IPS-20b (cell line): ENCODE measurements at regions not wholly inside any gene's neighbourhood (a gene's known extent, or its start where the extent isn't known, plus 50 kb on each side); places are given as distances from the start of the nearest gene placed in this dataset.

Experiments used
- H3K27ac ChIP-seq: one replicate; pipeline ENCODE4 v1.5.1; 2013; ENCODE audit warnings: low read length
- H3K27me3 ChIP-seq: 2 replicates; pipeline ENCODE4 v1.6.1; 2013; ENCODE audit warnings: mild to moderate bottlenecking, low read length, inconsistent platforms; ENCODE audit not compliant: insufficient read depth
- H3K36me3 ChIP-seq: 2 replicates; pipeline ENCODE4 v1.6.1; 2013; ENCODE audit warnings: low read depth, mild to moderate bottlenecking, inconsistent platforms, low read length, moderate library complexity; ENCODE audit not compliant: insufficient read depth
- H3K4me1 ChIP-seq: 2 replicates; pipeline ENCODE4 v1.6.1; 2013; ENCODE audit warnings: mild to moderate bottlenecking, control low read depth, inconsistent platforms, low read length, moderate library complexity; ENCODE audit not compliant: insufficient read depth
- H3K4me3 ChIP-seq: 2 replicates; pipeline ENCODE4 v1.5.1; 2013; ENCODE audit warnings: mild to moderate bottlenecking, low read length, inconsistent platforms
- H3K9ac ChIP-seq: 2 replicates; pipeline ENCODE4 v1.6.1; 2013; ENCODE audit warnings: low read depth, mild to moderate bottlenecking, inconsistent platforms, low read length, moderate library complexity
- H3K9me3 ChIP-seq: 2 replicates; pipeline ENCODE4 v1.6.1; 2013; ENCODE audit warnings: mild to moderate bottlenecking, low read depth, low read length, inconsistent platforms; ENCODE audit not compliant: insufficient read depth

GRCh38 chr2:173598525-173598924 lies 243.9 kb downstream of the CDCA7 start:
- H3K27me3 ChIP-seq: no peaks in the 10 kb centered on the region
- no peaks in the 10 kb centered on the region for H3K4me1 ChIP-seq
- H3K27ac ChIP-seq: no peak overlapping the region
- H3K9ac ChIP-seq: no peak overlapping the region
- H3K9me3 ChIP-seq: peaks cover 10% of the 10 kb centered on the region; the same call in 1 of the 2 replicates
- H3K36me3 ChIP-seq: no peaks in the 10 kb centered on the region
- H3K4me3 ChIP-seq: no peak overlapping the region

DNA sequence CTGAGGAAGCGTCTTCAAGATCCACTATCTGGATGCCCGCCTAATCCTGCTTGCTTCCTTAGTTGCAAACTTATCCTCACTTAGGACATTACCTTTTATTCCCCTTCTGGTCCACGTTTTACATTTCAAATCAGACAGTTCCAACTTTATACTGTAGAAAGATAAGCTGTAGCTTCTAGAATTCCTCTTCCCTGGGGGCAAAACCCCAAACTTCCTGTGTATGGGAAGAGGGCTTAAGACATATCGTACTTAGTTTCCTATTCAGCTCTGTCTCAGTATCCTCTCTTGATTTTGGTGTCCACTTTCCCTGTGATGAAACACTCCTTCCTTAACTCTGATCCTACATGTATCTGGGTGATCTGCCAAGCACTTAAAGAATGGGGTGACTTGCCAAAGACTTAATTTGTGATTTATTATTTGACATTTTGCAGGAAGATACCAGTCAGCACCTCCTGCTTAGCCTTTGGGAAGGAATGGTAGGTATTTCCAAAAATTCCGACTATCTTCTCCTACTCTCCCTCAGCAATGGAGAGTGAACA lies 245.2 kb downstream of the CDCA7 start:
- H3K27me3 ChIP-seq: no peaks in the 10 kb centered on the region
- H3K27ac ChIP-seq: no peak overlapping the region
- H3K4me3 ChIP-seq: no peak overlapping the region
- H3K36me3 ChIP-seq: no peaks in the 10 kb centered on the region
- H3K9me3 ChIP-seq: no peaks in the 10 kb centered on the region
- H3K9ac ChIP-seq: no peak overlapping the region
- no peaks in the 10 kb centered on the region for H3K4me1 ChIP-seq

GRCh38 chr2:173602153-173602795 lies 247.6 kb downstream of the CDCA7 start:
- H3K36me3 ChIP-seq: no peaks in the 10 kb centered on the region
- H3K27me3 ChIP-seq: no peaks in the 10 kb centered on the region

GRCh38 chr2:173605994-173606393 lies 251.3 kb downstream of the CDCA7 start:
- no peaks in the 10 kb centered on the region for H3K27me3 ChIP-seq
- no peaks in the 10 kb centered on the region for H3K9me3 ChIP-seq
- no peak overlapping the region for H3K4me3 ChIP-seq
- H3K4me1 ChIP-seq: peaks cover 13% of the 10 kb centered on the region; the same call in 1 of the 2 replicates
- no peak overlapping the region for H3K27ac ChIP-seq
- no peak overlapping the region for H3K9ac ChIP-seq
- H3K36me3 ChIP-seq: no peaks in the 10 kb centered on the region

More at GRCh38 chr2:173602153-173602795, 247.6 kb downstream of the CDCA7 start:
- Histone ChIP-seq H3K9ac (no peak overlapping the region), H3K27ac (no peak overlapping the region), H3K4me1 (peaks cover 13% of the 10 kb centered on the region; the same call in 1 of the 2 replicates), H3K4me3 (no peak overlapping the region), H3K9me3 (no peaks in the 10 kb centered on the region)

GRCh38 chr2:173606619-173607248 lies 252.1 kb downstream of the CDCA7 start:
- no peak overlapping the region for H3K27ac ChIP-seq
- peaks cover 13% of the 10 kb centered on the region; the same call in 1 of the 2 replicates for H3K4me1 ChIP-seq
- H3K4me3 ChIP-seq: no peak overlapping the region
- H3K9ac ChIP-seq: no peak overlapping the region
- H3K36me3 ChIP-seq: no peaks in the 10 kb centered on the region
- H3K9me3 ChIP-seq: no peaks in the 10 kb centered on the region
- H3K27me3 ChIP-seq: no peaks in the 10 kb centered on the region

DNA sequence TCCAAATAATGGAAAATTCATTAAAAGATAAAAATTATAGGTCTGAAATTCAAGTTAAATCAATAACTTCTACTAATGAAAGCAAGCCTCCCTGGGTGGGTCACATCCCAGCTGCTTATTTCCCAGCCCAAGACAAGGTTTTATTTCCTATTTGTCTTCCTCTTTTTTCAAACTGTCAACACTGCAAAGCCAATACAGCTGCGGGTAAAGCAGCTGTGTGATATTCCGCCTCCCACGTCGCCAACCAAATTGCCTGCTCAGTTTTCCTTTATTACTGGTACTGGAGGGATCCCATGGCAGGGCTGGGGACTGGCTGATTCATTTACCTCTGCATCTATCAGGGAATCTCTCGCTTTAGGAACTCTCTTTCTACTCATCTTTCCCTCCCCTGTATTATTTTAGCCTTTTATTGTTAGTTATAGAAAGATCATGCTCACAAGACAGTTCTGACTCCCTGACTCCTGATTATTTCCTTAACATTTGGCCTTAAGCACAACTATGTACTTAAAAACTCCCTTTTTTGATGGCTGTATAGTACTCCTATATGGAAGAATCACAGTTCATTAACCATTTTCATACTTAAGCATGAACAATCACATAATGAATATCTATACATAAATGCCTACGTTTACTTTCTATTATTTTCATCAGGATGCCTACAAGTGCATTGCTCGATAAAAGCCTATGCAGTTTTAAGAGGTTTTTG lies 253.1 kb downstream of the CDCA7 start:
- Histone ChIP-seq H3K4me1 (peaks cover 13% of the 10 kb centered on the region; the same call in 1 of the 2 replicates), H3K9ac (no peak overlapping the region), H3K27me3 (no peaks in the 10 kb centered on the region), H3K4me3 (no peak overlapping the region), H3K27ac (no peak overlapping the region), H3K9me3 (no peaks in the 10 kb centered on the region), H3K36me3 (no peaks in the 10 kb centered on the region)

GRCh38 chr2:173611121-173611520 lies 256.4 kb downstream of the CDCA7 start:
- no peak overlapping the region for H3K4me3 ChIP-seq
- no peaks in the 10 kb centered on the region for H3K36me3 ChIP-seq
- no peaks in the 10 kb centered on the region for H3K27me3 ChIP-seq
- H3K9ac ChIP-seq: no peak overlapping the region
- H3K4me1 ChIP-seq: peaks cover 11% of the 10 kb centered on the region; the same call in 1 of the 2 replicates
- no peak overlapping the region for H3K27ac ChIP-seq
- H3K9me3 ChIP-seq: no peaks in the 10 kb centered on the region

DNA sequence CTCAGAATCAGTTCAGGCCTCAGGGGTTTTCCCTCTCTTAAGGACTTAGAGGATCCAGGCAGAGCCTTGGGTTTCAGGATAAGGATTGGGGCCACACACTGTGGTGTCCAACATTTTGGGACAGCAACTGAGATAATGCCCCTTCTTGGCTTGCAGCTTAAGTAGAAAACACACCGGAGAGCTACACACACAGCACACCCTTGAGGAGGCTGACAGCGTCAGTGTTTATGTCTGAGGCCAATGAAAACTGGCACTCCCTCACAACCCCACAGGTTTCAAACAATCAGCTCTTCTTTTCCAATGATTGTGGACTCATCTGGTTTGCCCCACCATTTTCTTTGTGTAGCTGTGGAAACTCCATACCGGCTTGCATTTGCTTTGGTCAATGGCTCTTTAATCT lies 257.7 kb downstream of the CDCA7 start:
- no peak overlapping the region for H3K9ac ChIP-seq
- H3K4me1 ChIP-seq: no peaks in the 10 kb centered on the region
- H3K27me3 ChIP-seq: no peaks in the 10 kb centered on the region

DNA sequence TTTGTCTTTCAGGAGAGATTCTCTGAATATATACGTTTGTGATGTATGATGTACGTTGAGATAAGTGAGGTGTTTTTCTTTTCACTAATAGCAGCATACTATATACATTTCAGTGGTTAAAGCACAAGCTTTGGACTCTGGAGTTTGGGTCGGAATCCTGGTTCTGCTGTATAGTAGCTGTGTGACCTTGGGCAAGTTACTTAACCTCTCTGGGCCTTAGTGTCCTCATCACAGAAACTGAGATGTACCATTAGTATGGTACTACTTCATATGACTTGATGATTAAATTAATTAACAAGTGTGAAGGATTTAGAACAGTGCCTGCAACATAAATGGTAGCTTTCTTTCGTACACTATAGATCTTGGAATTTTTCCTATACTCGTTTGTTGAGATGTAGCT lies 258.7 kb downstream of the CDCA7 start:
- Histone ChIP-seq H3K27ac (no peak overlapping the region), H3K36me3 (no peaks in the 10 kb centered on the region), H3K27me3 (no peaks in the 10 kb centered on the region), H3K9me3 (no peaks in the 10 kb centered on the region), H3K9ac (no peak overlapping the region), H3K4me3 (no peak overlapping the region), H3K4me1 (no peaks in the 10 kb centered on the region)

More for the DNA sequence above, 257.7 kb downstream of the CDCA7 start:
- Histone ChIP-seq H3K27ac (no peak overlapping the region), H3K36me3 (no peaks in the 10 kb centered on the region), H3K9me3 (no peaks in the 10 kb centered on the region), H3K4me3 (no peak overlapping the region)

GRCh38 chr2:173614265-173614930 lies 259.7 kb downstream of the CDCA7 start:
- Histone ChIP-seq H3K4me1 (no peaks in the 10 kb centered on the region), H3K36me3 (no peaks in the 10 kb centered on the region), H3K4me3 (no peak overlapping the region), H3K27ac (no peak overlapping the region), H3K9ac (no peak overlapping the region), H3K9me3 (no peaks in the 10 kb centered on the region), H3K27me3 (no peaks in the 10 kb centered on the region)
